ENCODE measurements at regions not wholly inside any gene's neighbourhood (a gene's known extent, or its start where the extent isn't known, plus 50 kb on each side); places are given as distances from the start of the nearest gene placed in this dataset.

- Histone ChIP-seq H3K4me3 (no peak overlapping the region), H3K36me3 (ENCODE audit: insufficient read depth, low read length) (no peaks in the 10 kb centered on the region), H3K27ac (no peak overlapping the region), H3K9me3 (ENCODE audit: low read depth, low read length) (no peaks in the 10 kb centered on the region), H3K9ac (ENCODE audit: insufficient read length) (no peak overlapping the region)
- DNase-seq (ENCODE audit: low read depth, low spot score), result no peak
- TF ChIP-seq FOXP2 (optimal IDR thresholded peaks at IDR 0.05; ENCODE audit: control extremely low read depth, extremely low read length, insufficient read depth), result no peak
- no peak for TF ChIP-seq EZH2 (IDR thresholded peaks at IDR 0.05)
- no peak for TF ChIP-seq POLR2AphosphoS5 (IDR thresholded peaks at IDR 0.05; ENCODE audit: borderline replicate concordance, low read depth, low read length)
Measured at GRCh38 chr3:30258426-30259392, 347.7 kb upstream of the TGFBR2 start.

- TF ChIP-seq FOXP2 (optimal IDR thresholded peaks at IDR 0.05; ENCODE audit: control extremely low read depth, extremely low read length, insufficient read depth), result no peak
- no peak for TF ChIP-seq POLR2AphosphoS5 (IDR thresholded peaks at IDR 0.05; ENCODE audit: borderline replicate concordance, low read depth, low read length)
- TF ChIP-seq EZH2 (IDR thresholded peaks at IDR 0.05), result no peak
- no peak for DNase-seq (ENCODE audit: low read depth, low spot score)
- H3K9ac ChIP-seq (ENCODE audit: insufficient read length), result no peak overlapping the region
- H3K27ac ChIP-seq, result no peak overlapping the region
- H3K36me3 ChIP-seq (ENCODE audit: insufficient read depth, low read length), result no peaks in the 10 kb centered on the region
- H3K4me3 ChIP-seq, result no peak overlapping the region
- H3K9me3 ChIP-seq (ENCODE audit: low read depth, low read length), result no peaks in the 10 kb centered on the region
Measured at GRCh38 chr3:30259730-30260129, 346.7 kb upstream of the TGFBR2 start.

GRCh38 chr3:30260762-30261161 lies 345.6 kb upstream of the TGFBR2 start:
- H3K9me3 ChIP-seq (ENCODE audit: low read depth, low read length), result no peaks in the 10 kb centered on the region
- no peak for DNase-seq (ENCODE audit: low read depth, low spot score)
- no peak for TF ChIP-seq POLR2AphosphoS5 (IDR thresholded peaks at IDR 0.05; ENCODE audit: borderline replicate concordance, low read depth, low read length)
- H3K4me3 ChIP-seq, result no peak overlapping the region
- no peaks in the 10 kb centered on the region for H3K36me3 ChIP-seq (ENCODE audit: insufficient read depth, low read length)
- H3K27ac ChIP-seq, result no peak overlapping the region
- no peak overlapping the region for H3K9ac ChIP-seq (ENCODE audit: insufficient read length)

GRCh38 chr3:30263238-30263924 lies 343.0 kb upstream of the TGFBR2 start:
- H3K27ac ChIP-seq, result peak overlapping the region; percentile 54; the same call in 1 of the 2 replicates

GRCh38 chr3:30263925-30264313 lies 342.5 kb upstream of the TGFBR2 start:
- H3K27ac ChIP-seq, result no peak overlapping the region
- DNase-seq (ENCODE audit: low read depth, low spot score), result no peak
- H3K9me3 ChIP-seq (ENCODE audit: low read depth, low read length), result no peaks in the 10 kb centered on the region
- no peak overlapping the region for H3K4me3 ChIP-seq
- H3K9ac ChIP-seq (ENCODE audit: insufficient read length), result no peak overlapping the region
- no peaks in the 10 kb centered on the region for H3K36me3 ChIP-seq (ENCODE audit: insufficient read depth, low read length)
- TF ChIP-seq EZH2 (IDR thresholded peaks at IDR 0.05) (no peak), POLR2AphosphoS5 (IDR thresholded peaks at IDR 0.05; ENCODE audit: borderline replicate concordance, low read depth, low read length) (no peak), FOXP2 (optimal IDR thresholded peaks at IDR 0.05; ENCODE audit: control extremely low read depth, extremely low read length, insufficient read depth) (no peak)

More at GRCh38 chr3:30263238-30263924, 343.0 kb upstream of the TGFBR2 start:
- no peak for TF ChIP-seq FOXP2 (optimal IDR thresholded peaks at IDR 0.05; ENCODE audit: control extremely low read depth, extremely low read length, insufficient read depth)
- TF ChIP-seq EZH2 (IDR thresholded peaks at IDR 0.05), result no peak
- no peak for TF ChIP-seq POLR2AphosphoS5 (IDR thresholded peaks at IDR 0.05; ENCODE audit: borderline replicate concordance, low read depth, low read length)
- DNase-seq (ENCODE audit: low read depth, low spot score), result no peak
- H3K9me3 ChIP-seq (ENCODE audit: low read depth, low read length), result no peaks in the 10 kb centered on the region
- H3K9ac ChIP-seq (ENCODE audit: insufficient read length), result no peak overlapping the region
- H3K4me3 ChIP-seq, result peak overlapping the region; percentile 18; the same call in 1 of the 2 replicates
- H3K36me3 ChIP-seq (ENCODE audit: insufficient read depth, low read length), result no peaks in the 10 kb centered on the region

- Histone ChIP-seq H3K9ac (ENCODE audit: insufficient read length) (no peak overlapping the region), H3K4me3 (no peak overlapping the region), H3K9me3 (ENCODE audit: low read depth, low read length) (no peaks in the 10 kb centered on the region), H3K27ac (no peak overlapping the region), H3K36me3 (ENCODE audit: insufficient read depth, low read length) (no peaks in the 10 kb centered on the region)
- no peak for DNase-seq (ENCODE audit: low read depth, low spot score)
- TF ChIP-seq FOXP2 (optimal IDR thresholded peaks at IDR 0.05; ENCODE audit: control extremely low read depth, extremely low read length, insufficient read depth) (no peak), POLR2AphosphoS5 (IDR thresholded peaks at IDR 0.05; ENCODE audit: borderline replicate concordance, low read depth, low read length) (no peak), EZH2 (IDR thresholded peaks at IDR 0.05) (no peak)
Measured at GRCh38 chr3:30266524-30266923, 339.9 kb upstream of the TGFBR2 start.

GRCh38 chr3:30268288-30268687 lies 338.1 kb upstream of the TGFBR2 start:
- Histone ChIP-seq H3K27ac (no peak overlapping the region), H3K4me3 (no peak overlapping the region), H3K9me3 (ENCODE audit: low read depth, low read length) (no peaks in the 10 kb centered on the region), H3K9ac (ENCODE audit: insufficient read length) (no peak overlapping the region), H3K36me3 (ENCODE audit: insufficient read depth, low read length) (no peaks in the 10 kb centered on the region)
- DNase-seq (ENCODE audit: low read depth, low spot score), result no peak
- TF ChIP-seq POLR2AphosphoS5 (IDR thresholded peaks at IDR 0.05; ENCODE audit: borderline replicate concordance, low read depth, low read length), result no peak
- no peak for TF ChIP-seq EZH2 (IDR thresholded peaks at IDR 0.05)
- no peak for TF ChIP-seq FOXP2 (optimal IDR thresholded peaks at IDR 0.05; ENCODE audit: control extremely low read depth, extremely low read length, insufficient read depth)

- no peak for DNase-seq (ENCODE audit: low read depth, low spot score)
- Histone ChIP-seq H3K27ac (no peak overlapping the region), H3K36me3 (ENCODE audit: insufficient read depth, low read length) (no peaks in the 10 kb centered on the region), H3K4me3 (no peak overlapping the region), H3K9me3 (ENCODE audit: low read depth, low read length) (no peaks in the 10 kb centered on the region), H3K9ac (ENCODE audit: insufficient read length) (no peak overlapping the region)
- TF ChIP-seq POLR2AphosphoS5 (IDR thresholded peaks at IDR 0.05; ENCODE audit: borderline replicate concordance, low read depth, low read length) (no peak), FOXP2 (optimal IDR thresholded peaks at IDR 0.05; ENCODE audit: control extremely low read depth, extremely low read length, insufficient read depth) (no peak), EZH2 (IDR thresholded peaks at IDR 0.05) (no peak)
Measured at GRCh38 chr3:30269751-30270445, 336.5 kb upstream of the TGFBR2 start.
